ENCODE measurements at regions not wholly inside any gene's neighbourhood (a gene's known extent, or its start where the extent isn't known, plus 50 kb on each side); places are given as distances from the start of the nearest gene placed in this dataset.

DNA sequence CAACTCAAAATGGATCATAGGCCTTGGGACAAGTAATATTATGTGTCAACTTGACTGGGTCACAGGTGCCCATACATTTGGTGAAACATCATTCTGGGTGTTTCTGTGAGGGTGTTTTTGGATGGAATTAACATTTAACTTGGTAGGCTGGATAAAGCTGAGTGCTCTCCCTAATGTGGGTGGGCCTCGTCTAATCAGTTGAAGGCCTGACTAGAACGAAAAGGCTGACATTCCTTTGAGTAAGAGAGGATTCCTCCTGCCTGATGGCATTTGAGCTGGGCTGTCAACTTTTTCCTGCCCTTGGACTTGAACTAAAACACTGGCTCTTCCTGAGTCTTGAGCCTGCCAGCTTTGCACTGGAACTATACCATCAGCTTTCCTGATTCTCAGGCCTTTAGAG, 93.4 kb upstream of the ESRRB start:
- Mint-ChIP-seq H3K27ac (no peak overlapping the region), H3K4me3 (no peak overlapping the region), H3K27me3 (peaks cover 19% of the 10 kb centered on the region), H3K4me1 (ENCODE audit: unreplicated experiment) (no peaks in the 10 kb centered on the region), H3K9me3 (no peaks in the 10 kb centered on the region), H3K36me3 (no peaks in the 10 kb centered on the region)
- TF ChIP-seq, protein P1, sequence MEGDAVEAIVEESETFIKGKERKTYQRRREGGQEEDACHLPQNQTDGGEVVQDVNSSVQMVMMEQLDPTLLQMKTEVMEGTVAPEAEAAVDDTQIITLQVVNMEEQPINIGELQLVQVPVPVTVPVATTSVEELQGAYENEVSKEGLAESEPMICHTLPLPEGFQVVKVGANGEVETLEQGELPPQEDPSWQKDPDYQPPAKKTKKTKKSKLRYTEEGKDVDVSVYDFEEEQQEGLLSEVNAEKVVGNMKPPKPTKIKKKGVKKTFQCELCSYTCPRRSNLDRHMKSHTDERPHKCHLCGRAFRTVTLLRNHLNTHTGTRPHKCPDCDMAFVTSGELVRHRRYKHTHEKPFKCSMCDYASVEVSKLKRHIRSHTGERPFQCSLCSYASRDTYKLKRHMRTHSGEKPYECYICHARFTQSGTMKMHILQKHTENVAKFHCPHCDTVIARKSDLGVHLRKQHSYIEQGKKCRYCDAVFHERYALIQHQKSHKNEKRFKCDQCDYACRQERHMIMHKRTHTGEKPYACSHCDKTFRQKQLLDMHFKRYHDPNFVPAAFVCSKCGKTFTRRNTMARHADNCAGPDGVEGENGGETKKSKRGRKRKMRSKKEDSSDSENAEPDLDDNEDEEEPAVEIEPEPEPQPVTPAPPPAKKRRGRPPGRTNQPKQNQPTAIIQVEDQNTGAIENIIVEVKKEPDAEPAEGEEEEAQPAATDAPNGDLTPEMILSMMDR (conservative IDR thresholded peaks at IDR 0.05) = no peak
- peak; percentile 6 for DNase-seq (ENCODE audit: extremely low spot score, unreplicated experiment)

- peaks cover 3% of the 10 kb centered on the region for H3K27me3 Mint-ChIP-seq
- H3K36me3 Mint-ChIP-seq = no peaks in the 10 kb centered on the region
- no peak for DNase-seq (ENCODE audit: extremely low spot score, unreplicated experiment)
- TF ChIP-seq, protein P1 (conservative IDR thresholded peaks at IDR 0.05) = no peak
- H3K9me3 Mint-ChIP-seq = no peaks in the 10 kb centered on the region
- no peaks in the 10 kb centered on the region for H3K4me1 Mint-ChIP-seq (ENCODE audit: unreplicated experiment)
- H3K27ac Mint-ChIP-seq = no peak overlapping the region
- no peak overlapping the region for H3K4me3 Mint-ChIP-seq
These were observed 88.9 kb upstream of the ESRRB start for GRCh38 chr14:76287063-76287462.

DNA sequence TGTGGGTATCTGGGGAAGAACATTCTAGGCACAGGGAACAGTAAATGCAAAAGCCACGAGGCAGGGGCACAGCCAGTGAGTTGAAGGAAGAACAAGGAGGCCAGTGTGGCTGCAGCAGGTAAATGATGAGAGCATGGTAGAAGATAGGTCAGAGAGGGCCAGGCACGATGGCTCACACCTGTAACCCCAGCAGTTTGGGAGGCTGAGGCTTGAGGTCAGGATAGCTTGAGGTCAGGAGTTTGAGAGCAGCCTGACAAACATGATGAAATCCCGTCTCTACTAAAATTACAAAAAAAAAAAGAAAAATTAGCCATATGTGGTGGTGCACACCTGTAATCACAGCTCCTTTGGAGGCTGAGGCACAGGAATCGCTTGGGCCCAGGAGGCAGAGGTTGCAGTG, 86.7 kb upstream of the ESRRB start:
- TF ChIP-seq, protein P1 (conservative IDR thresholded peaks at IDR 0.05) = no peak
- H3K27me3 Mint-ChIP-seq = peaks cover 1% of the 10 kb centered on the region
- no peak overlapping the region for H3K4me3 Mint-ChIP-seq
- H3K4me1 Mint-ChIP-seq (ENCODE audit: unreplicated experiment) = peaks cover 9% of the 10 kb centered on the region
- no peaks in the 10 kb centered on the region for H3K9me3 Mint-ChIP-seq
- peak; percentile 22 for DNase-seq (ENCODE audit: extremely low spot score, unreplicated experiment)
- H3K36me3 Mint-ChIP-seq = no peaks in the 10 kb centered on the region
- H3K27ac Mint-ChIP-seq = no peak overlapping the region

DNA sequence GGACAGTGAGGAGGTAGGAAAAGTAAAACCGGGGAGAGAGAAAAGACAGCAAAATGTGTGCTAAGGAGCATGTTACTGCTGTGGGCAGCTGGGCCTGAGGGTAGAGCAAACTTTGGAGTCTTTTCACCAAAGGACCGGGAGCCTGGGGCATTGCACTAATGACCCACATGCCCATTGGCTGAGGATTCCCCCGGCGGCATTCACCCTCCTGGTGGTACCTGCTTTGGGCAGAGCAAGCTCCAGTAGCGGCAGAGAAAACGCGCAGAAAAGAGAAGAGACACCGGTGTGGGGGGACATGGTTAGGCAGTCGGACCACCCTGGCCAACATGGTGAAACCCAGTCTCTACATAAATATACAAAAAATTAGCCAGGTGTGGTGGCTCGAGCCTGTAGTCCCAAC, 83.4 kb upstream of the ESRRB start:
- Mint-ChIP-seq H3K27ac (no peak overlapping the region), H3K36me3 (no peaks in the 10 kb centered on the region), H3K4me1 (ENCODE audit: unreplicated experiment) (peaks cover 9% of the 10 kb centered on the region), H3K4me3 (no peak overlapping the region), H3K27me3 (no peaks in the 10 kb centered on the region), H3K9me3 (no peaks in the 10 kb centered on the region)
- peak; percentile 62 for DNase-seq (ENCODE audit: extremely low spot score, unreplicated experiment)
- TF ChIP-seq, protein P1 (conservative IDR thresholded peaks at IDR 0.05) = no peak

DNA sequence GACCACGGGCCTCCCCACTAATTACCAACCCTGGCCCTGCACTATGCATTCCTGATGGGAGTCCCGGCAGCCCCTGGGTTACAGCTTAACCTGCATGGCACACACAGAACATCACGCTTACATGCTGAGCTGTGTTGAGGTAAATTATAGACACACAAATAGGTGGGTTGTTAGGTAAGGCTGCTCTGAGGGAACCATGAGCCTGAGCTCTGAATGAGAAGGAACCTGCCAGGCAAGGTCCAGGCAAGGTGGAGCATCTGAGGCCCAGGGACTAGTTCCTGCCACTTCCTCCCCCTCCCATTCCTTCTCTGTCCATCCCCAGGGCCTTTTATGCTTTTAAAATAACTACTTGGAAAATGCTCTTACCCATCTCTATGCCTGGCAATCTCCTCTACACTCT, 82.7 kb upstream of the ESRRB start:
- Mint-ChIP-seq H3K4me1 (ENCODE audit: unreplicated experiment) (peaks cover 9% of the 10 kb centered on the region), H3K27me3 (no peaks in the 10 kb centered on the region), H3K36me3 (no peaks in the 10 kb centered on the region), H3K9me3 (no peaks in the 10 kb centered on the region), H3K27ac (peak overlapping the region; percentile 57), H3K4me3 (no peak overlapping the region)
- TF ChIP-seq, protein P1 (conservative IDR thresholded peaks at IDR 0.05) = no peak
- peak; percentile 22 for DNase-seq (ENCODE audit: extremely low spot score, unreplicated experiment)

DNA sequence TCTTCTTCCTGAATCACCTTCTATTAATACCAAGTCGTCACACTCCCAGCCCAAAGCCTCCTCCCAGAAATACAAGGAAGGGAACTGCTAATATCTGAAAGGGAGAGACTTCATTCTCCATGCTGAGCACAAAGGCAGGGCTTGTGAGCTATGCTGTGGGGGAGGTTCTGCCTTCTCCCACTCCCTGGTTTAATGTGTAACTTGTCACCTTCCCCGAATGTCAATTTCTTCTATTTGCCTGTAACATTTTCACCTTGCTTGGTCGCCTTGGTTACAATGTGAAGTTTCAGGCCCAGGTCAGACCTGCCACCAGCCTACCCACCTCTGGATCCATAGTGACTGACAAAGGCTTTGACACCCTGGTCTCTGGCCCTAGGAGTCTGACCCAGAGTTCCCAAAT, 82.0 kb upstream of the ESRRB start:
- DNase-seq (ENCODE audit: extremely low spot score, unreplicated experiment) = peak; percentile 20
- Mint-ChIP-seq H3K27me3 (peaks cover 4% of the 10 kb centered on the region), H3K27ac (peak overlapping the region; percentile 57), H3K4me1 (ENCODE audit: unreplicated experiment) (peaks cover 9% of the 10 kb centered on the region), H3K9me3 (no peaks in the 10 kb centered on the region), H3K36me3 (no peaks in the 10 kb centered on the region), H3K4me3 (no peak overlapping the region)
- TF ChIP-seq, protein P1 (conservative IDR thresholded peaks at IDR 0.05) = no peak
